CD4-positive, alpha-beta T cell treated with Interleukin-4 for 1 hour (primary cell): ENCODE measurements at regions not wholly inside any gene's neighbourhood (a gene's known extent, or its start where the extent isn't known, plus 50 kb on each side); places are given as distances from the start of the nearest gene placed in this dataset.
"Not testable (repeated sequence)": the region's sequence is repeated elsewhere in the genome, so short reads cannot be mapped to it uniquely, and the experiment has no call there.

Experiments
- DNase-seq, 2 donors: peaks; one replicate each; pipeline ENCODE4 v3.0.0-alpha.2; 2020 to 2022

DNA sequence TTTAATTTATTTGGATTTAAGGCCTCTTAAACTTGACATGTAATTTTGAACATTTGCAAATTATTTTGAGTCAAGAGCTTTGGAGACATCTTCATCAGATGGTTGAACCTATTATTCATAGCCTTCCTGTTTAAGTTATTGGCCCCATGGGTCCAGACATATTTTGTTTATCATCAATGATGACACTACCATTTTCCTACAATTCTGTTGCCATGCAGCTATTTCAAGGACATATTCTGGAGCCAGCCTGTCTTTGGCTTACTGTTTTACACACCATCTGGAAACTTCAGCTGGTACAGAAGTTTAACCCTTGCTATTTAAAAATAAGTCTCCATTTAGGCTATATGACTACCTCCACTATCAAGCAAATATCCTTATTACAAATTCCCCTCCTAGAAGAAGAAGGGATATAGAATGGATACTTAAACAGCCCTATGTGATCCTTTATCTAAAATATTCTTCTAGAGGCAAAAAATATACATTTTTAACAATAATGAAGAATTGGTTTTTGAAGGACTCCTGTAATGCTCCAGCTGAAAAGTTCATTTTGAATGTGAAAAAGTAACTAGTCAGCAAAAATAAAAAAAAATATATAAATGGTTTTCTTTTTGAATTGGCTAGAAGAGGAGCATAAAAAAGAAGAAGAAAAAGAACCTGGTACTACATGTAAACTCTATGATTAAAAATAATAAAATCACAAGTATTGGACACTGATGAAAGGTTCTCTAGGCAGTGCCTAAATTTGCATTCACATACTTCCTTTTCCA, 544.0 kb upstream of the HS3ST5 start:
- no peak for DNase-seq

DNA sequence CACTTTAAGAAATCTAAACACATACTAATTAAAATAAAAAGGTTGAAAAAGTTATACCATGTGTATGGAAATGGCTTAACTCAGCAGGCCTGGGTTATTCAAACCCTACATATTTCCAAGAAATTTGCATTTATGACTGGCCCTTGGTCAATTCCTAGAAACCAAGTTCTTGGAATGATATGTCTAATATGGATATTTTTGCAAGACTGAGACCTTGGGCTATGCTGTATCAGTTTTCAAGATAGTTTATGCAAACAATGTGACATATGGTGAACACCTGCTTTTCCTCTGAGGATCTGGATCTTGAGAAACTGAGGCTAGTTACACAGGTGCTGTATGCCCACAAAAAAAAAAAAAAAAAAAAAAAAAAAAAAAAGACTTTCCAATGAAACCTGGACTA, 536.9 kb upstream of the HS3ST5 start:
- DNase-seq, result no peak

- no peak for DNase-seq
These were observed 535.3 kb upstream of the HS3ST5 start for GRCh38 chr6:114878091-114878490.

DNA sequence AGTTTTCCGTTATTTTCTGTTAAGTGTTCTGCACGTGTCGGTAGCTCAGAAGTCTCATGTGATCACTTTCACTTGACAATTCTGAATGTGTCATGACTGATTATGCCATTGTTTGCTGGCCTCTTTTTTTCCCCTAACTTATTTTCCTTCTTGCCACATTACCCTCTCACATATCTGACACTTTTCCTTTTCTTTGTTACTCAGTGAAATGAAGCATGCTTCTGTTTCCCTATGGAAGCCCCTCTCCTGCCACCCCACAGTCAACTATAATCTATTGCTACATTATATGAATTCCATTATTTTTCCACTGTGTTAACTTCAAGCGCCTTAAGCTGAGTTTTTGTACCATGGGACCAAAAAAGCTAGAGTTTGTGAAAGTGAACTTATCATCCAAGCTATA, 531.6 kb upstream of the HS3ST5 start:
- no peak for DNase-seq

DNA sequence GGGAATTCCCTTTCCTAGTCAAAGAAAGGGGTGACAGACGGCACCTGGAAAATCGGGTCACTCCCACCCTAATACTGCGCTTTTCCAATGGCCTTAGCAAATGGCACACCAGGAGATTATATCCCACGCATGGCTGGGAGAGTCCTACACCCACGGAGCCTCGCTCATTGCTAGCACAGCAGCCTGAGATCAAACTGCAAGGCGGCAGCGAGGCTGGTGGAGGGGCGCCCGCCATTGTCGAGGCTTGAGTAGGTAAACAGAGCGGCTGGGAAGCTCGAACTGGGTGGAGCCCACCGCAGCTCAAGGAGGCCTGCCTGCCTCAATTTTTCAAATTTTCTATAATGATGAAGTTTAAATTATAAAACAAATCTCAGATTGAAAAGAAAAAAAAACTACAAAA, 522.7 kb upstream of the HS3ST5 start:
- DNase-seq, result not testable (repeated sequence)

GRCh38 chr6:114863610-114864009, 520.8 kb upstream of the HS3ST5 start:
- no peak for DNase-seq

DNA sequence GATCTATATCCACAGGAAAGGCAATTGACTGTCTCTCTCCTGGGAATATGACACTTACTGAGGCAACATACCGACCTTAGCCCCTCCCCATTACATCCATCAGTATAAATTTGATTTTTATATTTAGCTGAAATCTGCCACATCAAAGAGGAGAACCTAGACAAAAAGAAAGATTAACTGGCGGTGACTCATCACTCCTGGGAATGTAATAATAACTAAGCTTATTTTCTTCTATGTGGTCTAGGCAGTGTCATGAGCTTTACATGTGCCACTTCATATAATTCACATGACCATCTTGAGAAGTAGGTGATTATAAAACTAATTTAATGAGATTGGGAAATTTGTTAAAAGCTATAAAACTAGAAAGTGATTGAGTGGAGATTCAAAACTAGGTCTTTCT, 520.0 kb upstream of the HS3ST5 start:
- no peak for DNase-seq

- no peak for DNase-seq
These were observed 519.2 kb upstream of the HS3ST5 start for GRCh38 chr6:114862064-114862463.

GRCh38 chr6:114844359-114844758, 501.5 kb upstream of the HS3ST5 start:
- DNase-seq, result no peak

- no peak for DNase-seq
These were observed 496.2 kb upstream of the HS3ST5 start for GRCh38 chr6:114839019-114839418.

DNA sequence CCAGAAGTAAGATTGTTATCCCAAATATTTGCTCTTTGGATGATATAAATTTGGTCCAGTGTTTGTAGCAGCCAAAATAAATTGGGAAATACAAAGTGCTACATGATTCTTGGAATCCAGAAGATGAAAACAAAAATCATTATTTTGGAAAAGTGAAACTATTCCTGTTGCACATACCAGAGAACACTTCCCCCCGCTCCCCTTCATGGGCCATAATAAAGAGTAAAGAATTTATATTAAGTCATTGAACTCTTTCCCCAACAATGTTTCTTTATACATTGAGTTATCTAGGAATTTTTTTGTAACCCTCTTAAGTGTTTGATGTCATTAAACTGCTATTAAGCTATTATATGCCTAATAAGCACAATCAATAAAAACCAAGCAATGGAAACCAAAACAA, 490.4 kb upstream of the HS3ST5 start:
- no peak for DNase-seq

- DNase-seq, result no peak
These were observed 487.7 kb upstream of the HS3ST5 start for GRCh38 chr6:114830515-114830914.

DNA sequence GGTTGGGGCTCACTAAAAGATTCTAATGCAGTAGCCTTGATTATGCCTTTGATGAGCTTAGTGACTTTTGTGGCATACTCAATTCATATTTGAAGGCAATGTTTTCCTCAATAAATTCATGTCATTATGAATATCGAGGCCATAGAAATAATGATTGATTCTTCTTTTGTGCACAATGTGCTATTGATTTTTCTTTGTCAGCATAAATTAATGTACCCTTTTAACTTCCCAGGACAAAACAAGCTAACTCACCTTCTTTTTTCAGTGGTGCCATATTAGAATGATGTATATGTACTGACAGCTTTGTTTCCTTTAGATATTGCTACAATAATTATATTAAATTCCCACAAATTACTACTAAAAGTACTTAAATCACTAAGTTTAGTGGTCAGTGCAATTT, 484.3 kb upstream of the HS3ST5 start:
- DNase-seq, result no peak

- DNase-seq, result no peak
These were observed 481.6 kb upstream of the HS3ST5 start for GRCh38 chr6:114824409-114824808.

- no peak for DNase-seq
These were observed 473.9 kb upstream of the HS3ST5 start for GRCh38 chr6:114816678-114817077.

DNA sequence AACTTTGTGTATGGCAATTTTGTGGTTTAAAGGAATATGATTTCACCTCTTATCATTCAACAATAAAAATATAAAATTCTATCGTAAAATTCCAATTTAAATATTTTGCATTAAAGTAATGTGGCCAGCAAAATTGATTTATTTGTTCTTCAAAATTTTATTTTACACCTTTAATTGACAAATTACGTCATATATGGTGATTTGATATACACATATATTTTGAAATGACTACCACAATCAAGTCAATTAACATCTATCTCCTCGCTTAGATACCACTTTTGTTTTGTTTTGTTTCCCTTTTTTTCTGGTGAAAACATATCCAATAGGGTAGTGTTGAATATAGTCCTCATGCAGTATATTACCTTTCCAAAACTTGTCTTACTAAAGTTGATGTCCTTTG, 467.6 kb upstream of the HS3ST5 start:
- DNase-seq, result no peak

GRCh38 chr6:114805426-114805825, 462.6 kb upstream of the HS3ST5 start:
- DNase-seq, result not testable (repeated sequence)

GRCh38 chr6:114796576-114796975, 453.8 kb upstream of the HS3ST5 start:
- no peak for DNase-seq

DNA sequence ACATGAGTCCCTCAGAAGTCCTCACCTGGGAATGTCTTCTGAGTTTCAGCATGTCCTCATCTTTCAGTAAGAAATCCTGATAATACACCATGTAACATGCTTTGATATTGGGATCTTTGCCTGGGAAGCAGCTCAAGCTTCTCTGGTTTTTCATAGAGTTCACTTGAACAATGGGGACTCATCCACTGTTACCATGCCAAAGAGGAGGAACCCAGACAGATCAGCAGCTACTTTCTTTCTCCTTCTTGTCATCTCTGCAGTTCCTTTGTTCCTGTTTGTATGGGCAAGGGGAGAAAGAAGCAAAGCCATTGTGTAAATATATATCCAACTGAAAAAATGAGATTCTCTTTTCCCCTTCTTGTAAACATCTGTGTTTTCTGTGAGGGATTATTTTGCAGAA, 450.6 kb upstream of the HS3ST5 start:
- DNase-seq, result no peak

DNA sequence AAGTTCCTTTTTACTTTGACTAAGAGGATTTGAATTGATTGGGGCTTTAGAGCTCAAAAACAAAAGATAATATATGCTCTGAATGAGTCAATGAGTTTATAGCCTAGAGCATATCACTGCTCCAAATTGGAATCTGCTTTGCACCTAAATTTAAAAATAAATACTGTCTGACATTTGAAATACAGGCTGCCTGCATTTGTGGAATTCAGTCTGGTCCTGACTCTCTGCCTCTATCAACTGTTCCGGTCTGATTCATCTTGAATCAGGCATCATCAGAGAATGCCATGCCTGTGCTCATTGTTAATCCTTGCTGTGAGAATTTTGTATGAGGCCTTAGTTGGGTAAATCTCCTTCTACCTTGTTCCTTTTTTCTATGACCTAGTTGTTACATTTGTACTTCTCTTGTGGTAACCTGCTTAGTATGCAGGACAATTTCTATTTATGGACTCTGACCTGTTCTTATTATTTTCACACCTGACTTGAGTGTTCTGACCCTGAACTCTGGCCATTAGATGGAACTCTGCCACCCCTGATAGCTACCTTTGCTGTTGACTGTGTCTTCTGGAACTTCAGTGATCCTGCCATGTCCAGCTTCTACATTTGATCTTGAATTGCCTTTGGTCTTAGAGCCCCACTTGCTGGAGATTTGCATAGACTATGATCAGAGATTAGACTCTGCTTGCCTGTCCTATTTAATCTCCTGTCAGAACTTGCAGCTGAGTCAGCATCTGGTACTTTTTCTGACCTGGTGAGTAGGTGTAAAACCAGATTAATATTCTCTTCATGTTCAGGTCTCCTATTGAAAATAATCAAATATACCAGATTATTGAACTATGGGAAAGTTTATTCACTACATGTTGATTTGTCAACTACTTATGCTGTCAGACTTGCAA, 442.7 kb upstream of the HS3ST5 start:
- DNase-seq, result no peak

GRCh38 chr6:114783783-114784182, 441.0 kb upstream of the HS3ST5 start:
- DNase-seq, result no peak

DNA sequence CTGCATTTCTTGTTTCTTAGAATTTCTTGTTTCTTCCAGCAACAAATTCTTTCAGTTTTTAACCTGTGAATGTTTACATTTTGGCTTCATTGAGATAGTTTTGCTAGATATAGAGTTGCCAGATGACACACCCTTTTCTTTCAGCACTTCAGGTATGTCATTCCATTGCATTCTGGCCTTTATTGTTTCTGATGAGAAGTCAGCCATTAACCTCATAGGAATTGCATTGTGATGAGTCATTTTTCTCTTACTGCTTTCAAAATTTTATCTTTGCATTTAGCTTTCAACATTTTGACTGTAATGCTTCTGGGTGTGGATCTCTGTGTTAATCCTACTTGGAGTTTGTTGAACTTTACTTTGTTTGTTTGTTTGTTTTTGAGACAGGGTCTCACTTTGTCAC, 440.3 kb upstream of the HS3ST5 start:
- DNase-seq, result no peak

- no peak for DNase-seq
These were observed 422.0 kb upstream of the HS3ST5 start for GRCh38 chr6:114764866-114765265.

GRCh38 chr6:114762145-114762544, 419.3 kb upstream of the HS3ST5 start:
- no peak for DNase-seq
